Body of pancreas (tissue), 4 donors: ENCODE measurements at regions not wholly inside any gene's neighbourhood (a gene's known extent, or its start where the extent isn't known, plus 50 kb on each side); places are given as distances from the start of the nearest gene placed in this dataset.

Experiments
- ATAC-seq: fragments of 150-250 bp; one replicate; pipeline ENCODE4 v1.9.1; 2016
- DNase-seq, 4 donors: peaks; one replicate each; pipeline ENCODE4 v3.0.0-alpha.2; 2019
- H3K27ac ChIP-seq, 4 donors: fragments of 200-600 bp; sonication (generic); 1 replicate in 3 of 4; 2 replicates in 1 of 4; pipeline versions ENCODE4 v1.5.1 to v1.6.1; 2016 to 2019; ENCODE audit warnings: mild to moderate bottlenecking in 1 of 4, mixed read lengths in 1 of 4, moderate library complexity in 1 of 4
- H3K27me3 ChIP-seq, 2 donors: fragments of 200-600 bp; sonication (generic); one replicate each; pipeline ENCODE4 v1.6.0; 2016; ENCODE audit warnings: mild to moderate bottlenecking in 1 of 2
- H3K36me3 ChIP-seq, 2 donors: fragments of 200-600 bp; sonication (generic); replicated peaks in 1 of 2; 2 replicates each; pipeline ENCODE4 v1.5.1; 2016; ENCODE audit warnings: low read depth in 2 of 2; ENCODE audit not compliant: insufficient read depth in 1 of 2
- H3K4me1 ChIP-seq: fragments of 200-600 bp; sonication (generic); one replicate; pipeline ENCODE4 v1.6.0; 2016
- H3K4me3 ChIP-seq, 2 donors: fragments of 200-600 bp; sonication (generic); 1 replicate in 1 of 2; 2 replicates in 1 of 2; pipeline ENCODE4 v1.5.1; 2016 to 2019
- H3K9me3 ChIP-seq, 3 donors: fragments of 200-600 bp; sonication (generic); 1 replicate in 2 of 3; 2 replicates in 1 of 3; pipeline ENCODE4 v1.5.1; 2016
- POLR2A ChIP-seq, 3 donors: fragments of 450-650 bp; IDR thresholded peaks; one replicate each; pipeline ENCODE4 v1.6.1; 2016; ENCODE audit warnings: antibody characterized with exemption in 3 of 3, mild to moderate bottlenecking in 2 of 3
- WGBS, 2 donors: methylation state at CpG; one replicate each; pipeline ENCODE4 v1.1.5; 2017; 5-methylcytosine and 5-hydroxymethylcytosine counted together
- intact Hi-C: fragments of 100-400 bp; cut with DNase I; formaldehyde crosslinking; loops from one replicate; pipeline ENCODE4 v1.15.1; 2023
- TF ChIP-seq, protein P1 (sequence below), 7 experiments: fragments of 450-650 bp in 4 of 7; fragments of 200-600 bp in 3 of 7; sonication (generic) in 3 of 7; IDR thresholded peaks; one replicate each; pipeline ENCODE4 v1.5.1; 2016 to 2019; ENCODE audit warnings: antibody characterized with exemption in 7 of 7

DNA sequence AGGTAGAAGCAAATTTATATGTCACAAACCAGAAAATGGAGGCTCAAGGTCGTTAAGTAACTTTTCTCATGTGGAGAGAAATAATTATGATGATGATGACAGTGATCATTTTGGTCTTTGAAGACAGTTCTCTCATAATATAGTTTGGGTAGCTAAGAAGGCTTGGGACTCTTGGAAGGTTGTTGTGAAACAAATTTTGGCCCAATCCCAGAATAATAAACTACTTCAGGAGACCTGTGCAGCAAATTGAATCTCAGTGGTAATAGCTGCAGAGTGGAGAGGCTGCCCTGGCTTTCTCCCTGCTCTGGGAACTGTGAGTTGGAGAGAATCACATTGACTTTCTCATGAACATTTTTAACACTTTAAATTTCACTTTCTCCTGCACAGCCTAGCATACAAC is 217.2 kb upstream of the BOD1L1 start:
- no peaks in the 10 kb centered on the region for H3K4me1 ChIP-seq
- DNase-seq, result no peak
- 39 to 45% methylated on average over 1 of the region's 1 CpG for WGBS, 2 donors
- intact Hi-C loops, result no loop called here
- ATAC-seq, result no peak
- no peaks in the 10 kb centered on the region for H3K9me3 ChIP-seq
- no peak overlapping the region for H3K4me3 ChIP-seq
- H3K27ac ChIP-seq, result no peak overlapping the region
- H3K36me3 ChIP-seq, result no peaks in the 10 kb centered on the region
- TF ChIP-seq, protein P1, sequence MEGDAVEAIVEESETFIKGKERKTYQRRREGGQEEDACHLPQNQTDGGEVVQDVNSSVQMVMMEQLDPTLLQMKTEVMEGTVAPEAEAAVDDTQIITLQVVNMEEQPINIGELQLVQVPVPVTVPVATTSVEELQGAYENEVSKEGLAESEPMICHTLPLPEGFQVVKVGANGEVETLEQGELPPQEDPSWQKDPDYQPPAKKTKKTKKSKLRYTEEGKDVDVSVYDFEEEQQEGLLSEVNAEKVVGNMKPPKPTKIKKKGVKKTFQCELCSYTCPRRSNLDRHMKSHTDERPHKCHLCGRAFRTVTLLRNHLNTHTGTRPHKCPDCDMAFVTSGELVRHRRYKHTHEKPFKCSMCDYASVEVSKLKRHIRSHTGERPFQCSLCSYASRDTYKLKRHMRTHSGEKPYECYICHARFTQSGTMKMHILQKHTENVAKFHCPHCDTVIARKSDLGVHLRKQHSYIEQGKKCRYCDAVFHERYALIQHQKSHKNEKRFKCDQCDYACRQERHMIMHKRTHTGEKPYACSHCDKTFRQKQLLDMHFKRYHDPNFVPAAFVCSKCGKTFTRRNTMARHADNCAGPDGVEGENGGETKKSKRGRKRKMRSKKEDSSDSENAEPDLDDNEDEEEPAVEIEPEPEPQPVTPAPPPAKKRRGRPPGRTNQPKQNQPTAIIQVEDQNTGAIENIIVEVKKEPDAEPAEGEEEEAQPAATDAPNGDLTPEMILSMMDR (IDR thresholded peaks at IDR 0.05), result no peak
- no peak for TF ChIP-seq POLR2A (IDR thresholded peaks at IDR 0.05)
- H3K27me3 ChIP-seq, result no peaks in the 10 kb centered on the region

DNA sequence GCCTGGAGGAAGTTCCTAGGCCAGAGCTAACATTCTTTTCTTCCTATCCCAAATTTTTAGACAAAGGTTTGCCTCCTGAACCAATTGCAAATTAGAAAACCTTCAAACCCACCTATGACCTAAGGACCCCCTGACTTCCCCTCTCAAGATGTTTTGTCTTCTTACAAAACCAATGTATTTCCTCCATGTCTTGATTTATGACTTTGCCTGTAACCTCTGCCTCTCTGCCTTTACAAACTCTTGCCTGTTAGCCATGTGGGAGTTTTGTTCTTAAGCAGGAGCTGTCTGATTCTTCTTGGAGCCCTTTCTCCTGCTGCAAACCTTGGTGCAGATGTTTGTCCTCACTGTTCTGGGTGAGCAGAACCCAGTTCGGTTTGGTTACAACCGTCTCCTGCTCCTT is 222.3 kb upstream of the BOD1L1 start:
- ATAC-seq (no peak), DNase-seq (no peak)
- Histone ChIP-seq H3K27me3 (no peaks in the 10 kb centered on the region), H3K9me3 (no peaks in the 10 kb centered on the region), H3K36me3 (no peaks in the 10 kb centered on the region), H3K27ac (no peak overlapping the region), H3K4me1 (no peaks in the 10 kb centered on the region), H3K4me3 (no peak overlapping the region)
- intact Hi-C loops, result no loop called here
- WGBS, 2 donors, result 69 to 82% methylated on average over 2 of the region's 2 CpGs
- no peak for TF ChIP-seq POLR2A (IDR thresholded peaks at IDR 0.05)
- TF ChIP-seq, protein P1 (IDR thresholded peaks at IDR 0.05), result no peak

DNA sequence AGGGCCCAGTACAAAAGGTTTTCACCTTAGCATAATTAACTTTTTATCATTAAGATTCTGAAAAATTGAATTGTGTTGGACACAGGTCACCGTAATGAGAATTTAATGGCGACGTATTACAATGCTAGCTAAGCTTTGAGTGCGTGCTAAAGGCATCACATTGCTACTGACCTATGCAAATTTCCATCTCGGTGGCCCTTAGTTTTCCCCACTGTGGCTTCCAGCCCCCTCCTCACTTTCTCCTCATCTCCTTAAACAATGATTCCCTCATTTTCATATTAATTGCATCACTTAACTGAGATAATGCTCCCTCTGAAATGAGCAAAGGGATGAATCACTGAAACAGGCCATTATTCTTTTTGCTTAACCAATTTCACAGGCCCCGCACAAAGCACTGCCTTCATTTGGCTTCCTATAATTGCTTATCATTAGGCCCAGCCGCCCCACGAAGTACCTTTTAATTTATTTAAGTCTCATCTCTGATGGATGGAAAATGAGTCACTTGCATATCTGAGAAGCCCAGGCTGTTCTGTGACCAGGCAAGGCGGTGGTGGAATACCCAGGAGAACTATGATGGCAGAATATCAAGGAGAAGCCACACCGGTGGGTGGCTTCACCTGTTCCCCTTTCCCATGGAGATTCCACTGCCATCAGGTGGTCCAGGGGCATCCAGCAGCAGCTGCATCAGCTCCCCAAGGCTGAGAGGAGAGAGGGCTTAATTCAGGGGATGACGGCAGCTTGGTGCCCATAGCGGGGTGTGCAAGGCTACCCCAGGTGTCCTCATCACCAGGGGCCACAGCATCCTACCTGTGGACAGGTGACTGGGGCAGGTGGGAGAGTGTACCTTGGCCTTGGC is 223.8 kb upstream of the BOD1L1 start:
- TF ChIP-seq, protein P1 (IDR thresholded peaks at IDR 0.05), result no peak
- no peak for TF ChIP-seq POLR2A (IDR thresholded peaks at IDR 0.05)
- Histone ChIP-seq H3K9me3 (no peaks in the 10 kb centered on the region), H3K27ac (no peak overlapping the region), H3K36me3 (no peaks in the 10 kb centered on the region), H3K4me1 (no peaks in the 10 kb centered on the region), H3K4me3 (no peak overlapping the region), H3K27me3 (no peaks in the 10 kb centered on the region)
- WGBS, 2 donors, result 79 to 87% methylated on average over 10 to 12 of the region's 12 CpGs
- intact Hi-C loops, result no loop called here
- DNase-seq, result no peak
- no peak for ATAC-seq

DNA sequence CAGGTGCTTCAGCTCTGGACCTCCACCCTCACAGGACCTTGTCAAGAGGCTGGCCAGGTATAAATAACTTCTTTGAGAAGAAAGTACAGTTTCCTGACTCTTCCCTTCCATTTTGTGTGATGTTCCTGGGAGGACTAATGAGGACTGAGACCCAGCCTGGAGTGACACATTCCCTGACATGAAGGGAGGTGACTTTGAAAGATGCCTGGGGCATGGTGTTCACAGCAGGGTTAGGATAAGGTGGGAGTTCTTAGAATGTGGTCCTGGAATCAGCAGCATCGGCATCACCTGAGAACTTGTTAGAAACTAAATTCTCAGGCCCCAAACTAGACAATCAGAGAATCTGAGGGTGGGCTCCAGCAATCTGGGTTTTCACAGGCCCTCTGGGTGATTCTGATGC is 224.9 kb upstream of the BOD1L1 start:
- no peaks in the 10 kb centered on the region for H3K9me3 ChIP-seq
- no peaks in the 10 kb centered on the region for H3K4me1 ChIP-seq
- H3K27ac ChIP-seq, result no peak overlapping the region
- WGBS, 2 donors, result 69 to 82% methylated on average over 1 of the region's 1 CpG
- TF ChIP-seq, protein P1 (IDR thresholded peaks at IDR 0.05), result no peak
- TF ChIP-seq POLR2A (IDR thresholded peaks at IDR 0.05), result no peak
- intact Hi-C loops, result no loop called here
- no peak overlapping the region for H3K4me3 ChIP-seq
- no peaks in the 10 kb centered on the region for H3K27me3 ChIP-seq
- no peaks in the 10 kb centered on the region for H3K36me3 ChIP-seq
- no peak for ATAC-seq
- DNase-seq, result no peak

DNA sequence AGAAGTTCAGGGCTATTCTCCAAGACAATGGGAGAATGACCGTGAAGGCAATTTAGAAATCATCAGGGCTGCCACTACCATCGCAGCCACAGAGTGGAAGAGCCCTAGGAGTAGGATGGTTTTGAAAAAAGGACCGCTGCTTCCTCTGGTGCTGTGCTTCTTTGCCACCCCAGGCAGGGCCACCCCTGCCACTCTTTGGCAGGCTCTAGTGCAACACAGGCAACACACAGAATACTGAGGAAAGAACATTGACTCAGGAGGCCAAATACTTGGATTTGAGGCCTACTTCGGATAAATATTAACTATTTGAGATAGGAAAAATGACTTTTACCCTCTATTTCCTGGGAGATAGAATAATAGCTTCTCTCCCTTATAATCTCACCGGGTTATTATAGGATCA is 228.9 kb upstream of the BOD1L1 start:
- WGBS, 2 donors, result 65 to 75% methylated on average over 5 of the region's 5 CpGs

More for the DNA sequence above, 228.9 kb upstream of the BOD1L1 start:
- no peak for DNase-seq
- no peak overlapping the region for H3K4me3 ChIP-seq
- H3K36me3 ChIP-seq, result no peaks in the 10 kb centered on the region
- no peaks in the 10 kb centered on the region for H3K9me3 ChIP-seq
- no peak for ATAC-seq
- H3K27me3 ChIP-seq, result no peaks in the 10 kb centered on the region
- no peaks in the 10 kb centered on the region for H3K4me1 ChIP-seq
- intact Hi-C loops, result no loop called here
- H3K27ac ChIP-seq, result no peak overlapping the region
- TF ChIP-seq POLR2A (IDR thresholded peaks at IDR 0.05), result no peak
- TF ChIP-seq, protein P1 (IDR thresholded peaks at IDR 0.05), result no peak
